Caco-2 (cell line): ENCODE measurements at regions not wholly inside any gene's neighbourhood (a gene's known extent, or its start where the extent isn't known, plus 50 kb on each side); places are given as distances from the start of the nearest gene placed in this dataset.

Experiments used
- BruUV-seq: library from RNA; stranded (reverse); fragments of 400-500 nt; replicated peaks from 2 replicates; lab custom pipeline; 2021; lab: Mats Ljungman, UMichigan
- CTCF ChIA-PET: fragments of 300-600 bp; sonication (Branson Sonifier 250); formaldehyde crosslinking; loops from one replicate; lab custom pipeline; 2022; ENCODE audit warnings: antibody characterized with exemption; lab: Charles Lee
- POLR2A ChIA-PET: fragments of 300-600 bp; sonication (Branson Sonifier 250); formaldehyde crosslinking; loops from one replicate; lab custom pipeline; 2022; ENCODE audit warnings: antibody characterized with exemption; lab: Charles Lee
- DNase-seq, 2 experiments: peaks; one replicate each; pipeline versions ENCODE4 v3.0.0 to v3.0.0-alpha.2; 2020 to 2022
- H3K27me3 ChIP-seq: replicated peaks from 2 replicates; pipeline ENCODE4 v1.6.0; 2011; ENCODE audit warnings: low read length; ENCODE audit not compliant: control insufficient read depth, insufficient read depth
- H3K36me3 ChIP-seq: 2 replicates; pipeline ENCODE4 v1.5.1; 2011; ENCODE audit warnings: low read length; ENCODE audit not compliant: control insufficient read depth, insufficient read depth
- H3K4me1 ChIP-seq: fragments of 250-450 bp; sonication (Bioruptor Pico); 2 replicates; pipeline ENCODE4 v1.5.1; 2020; ENCODE audit warnings: mild to moderate bottlenecking
- H3K4me3 ChIP-seq: 2 replicates; pipeline ENCODE4 v1.5.1; 2011; ENCODE audit warnings: low read depth, mild to moderate bottlenecking, control low read depth, low read length
- H3K9me3 ChIP-seq: fragments of 250-450 bp; sonication (Bioruptor Pico); 2 replicates; pipeline ENCODE4 v1.5.1; 2020; ENCODE audit warnings: mild to moderate bottlenecking, moderate library complexity
- H3K27ac Mint-ChIP-seq: one replicate; pipeline ENCODE4 v1.8.0; 2022; ENCODE audit warnings: mixed read lengths; ENCODE audit not compliant: unreplicated experiment
- H3K27me3 Mint-ChIP-seq: one replicate; pipeline ENCODE4 v1.8.0; 2022; ENCODE audit warnings: mixed read lengths; ENCODE audit not compliant: insufficient read depth, unreplicated experiment
- H3K36me3 Mint-ChIP-seq: one replicate; pipeline ENCODE4 v1.8.0; 2022; ENCODE audit warnings: mild to moderate bottlenecking, mixed read lengths; ENCODE audit not compliant: insufficient read depth, unreplicated experiment
- H3K4me1 Mint-ChIP-seq: one replicate; pipeline ENCODE4 v1.8.0; 2022; ENCODE audit warnings: low read depth, mixed read lengths; ENCODE audit not compliant: unreplicated experiment
- H3K4me3 Mint-ChIP-seq: one replicate; pipeline ENCODE4 v1.8.0; 2022; ENCODE audit warnings: mild to moderate bottlenecking, moderate library complexity, mixed read lengths; ENCODE audit not compliant: unreplicated experiment
- H3K9me3 Mint-ChIP-seq: one replicate; pipeline ENCODE4 v1.8.0; 2022; ENCODE audit warnings: mixed read lengths; ENCODE audit not compliant: unreplicated experiment
- CTCF ChIP-seq, 2 experiments: fragments of 200-600 bp in 1 of 2; IDR thresholded peaks; 1 replicate in 1 of 2; 2 replicates in 1 of 2; pipeline versions ENCODE4 v1.5.1 to v1.8.0; 2011 to 2022; ENCODE audit warnings: antibody characterized with exemption in 1 of 2, control low read depth in 1 of 2, inconsistent platforms in 1 of 2, low read depth in 1 of 2, low read length in 1 of 2, mild to moderate bottlenecking in 1 of 2, moderate library complexity in 1 of 2; ENCODE audit not compliant: insufficient read depth in 1 of 2, severe bottlenecking in 1 of 2, unreplicated experiment in 1 of 2
- intact Hi-C: fragments of 100-400 bp; cut with micrococcal nuclease; formaldehyde crosslinking; loops from one replicate; pipeline ENCODE4 v1.10.0; 2022; ENCODE audit not compliant: unreplicated experiment

DNA sequence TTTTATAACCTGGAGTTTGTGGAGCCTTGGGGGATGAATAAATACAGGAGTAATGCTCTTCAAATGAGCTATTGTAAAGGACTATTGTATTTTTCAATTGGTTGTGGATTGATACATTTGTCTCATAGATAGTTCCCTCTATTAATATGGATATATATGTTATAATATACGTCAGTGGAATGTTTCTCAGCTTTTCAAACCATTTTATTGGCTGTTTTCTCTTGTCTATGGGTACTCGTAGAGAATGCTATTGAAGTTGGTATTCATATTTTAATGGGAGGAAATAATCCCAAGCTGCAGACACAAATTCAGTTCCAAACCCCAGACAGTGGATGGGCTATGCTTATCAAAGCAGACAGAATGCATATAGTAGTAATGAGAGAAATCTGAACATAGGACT, 181.8 kb upstream of the DAB2 start:
- Mint-ChIP-seq H3K9me3 (peaks cover 9% of the 10 kb centered on the region), H3K27me3 (no peaks in the 10 kb centered on the region), H3K27ac (no peak overlapping the region), H3K36me3 (no peaks in the 10 kb centered on the region), H3K4me1 (peaks cover 6% of the 10 kb centered on the region), H3K4me3 (no peak overlapping the region)
- ChIA-PET POLR2A (interaction anchor here (0.7 kb wide), 1 partner anchor 187 kb away, joined by 3 read pairs; no protein-coding TSS in a partner anchor), CTCF (no interaction called here)
- Histone ChIP-seq H3K36me3 (no peaks in the 10 kb centered on the region), H3K4me1 (peaks cover 5% of the 10 kb centered on the region; the same call in 1 of the 2 replicates), H3K9me3 (no peaks in the 10 kb centered on the region), H3K27me3 (no peaks in the 10 kb centered on the region), H3K4me3 (no peak overlapping the region)
- TF ChIP-seq CTCF (IDR thresholded peaks at IDR 0.05; ENCODE audit: insufficient read depth in 1 of 2, low read depth in 1 of 2, low read length in 1 of 2, severe bottlenecking in 1 of 2, unreplicated experiment in 1 of 2): no peak
- BruUV-seq: no TSS peak
- no peak for DNase-seq
- intact Hi-C loops: no loop called here

DNA sequence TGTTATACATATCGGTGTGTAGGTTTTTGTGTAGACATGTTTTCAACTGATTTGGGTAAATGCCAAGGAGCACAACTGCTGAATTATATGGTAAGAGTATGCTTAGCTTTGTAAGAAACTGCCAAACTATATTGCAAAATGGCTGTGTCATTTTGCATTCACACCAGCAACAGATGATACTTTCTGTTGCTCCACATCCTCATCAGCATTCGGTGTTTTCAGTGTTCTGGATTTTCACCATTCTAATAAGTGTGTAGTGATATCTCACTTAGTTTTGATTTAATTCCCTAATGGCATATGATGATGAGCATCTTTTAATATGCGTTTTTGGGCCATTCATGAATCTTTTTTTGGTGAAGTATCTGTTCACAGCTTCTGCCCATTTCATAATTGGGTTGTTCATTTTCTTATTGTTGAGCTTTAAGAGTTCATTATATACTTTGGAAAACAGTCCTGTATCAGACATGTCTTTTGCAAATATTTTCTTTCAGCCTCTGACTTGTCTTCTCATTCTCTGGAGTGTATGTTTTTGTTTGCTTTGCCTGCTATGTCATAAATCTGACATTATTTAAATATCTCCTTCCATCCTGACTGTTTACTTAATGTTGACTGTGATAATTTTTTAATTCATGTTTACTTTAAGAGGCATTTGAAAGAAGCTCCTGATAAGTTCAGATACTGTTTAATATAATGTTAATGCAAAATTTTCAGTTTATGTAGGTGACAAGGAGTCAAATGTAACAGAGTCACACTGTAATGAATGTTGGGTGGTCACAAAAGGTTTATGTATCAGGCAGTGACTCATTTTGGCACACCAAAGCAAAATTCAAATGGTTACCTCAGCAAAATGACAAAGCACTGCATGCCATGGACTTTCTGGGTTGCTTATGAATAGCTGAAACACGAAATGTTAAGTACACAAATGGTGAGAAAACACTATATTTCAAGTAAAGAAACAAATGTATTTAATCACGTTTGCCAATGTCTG, 181.1 kb upstream of the DAB2 start:
- ChIA-PET CTCF (no interaction called here), POLR2A (interaction anchor here (0.7 kb wide), 1 partner anchor 186 kb away, joined by 3 read pairs; no protein-coding TSS in a partner anchor)
- intact Hi-C loops: no loop called here
- H3K36me3 ChIP-seq: no peaks in the 10 kb centered on the region
- peaks cover 5% of the 10 kb centered on the region; the same call in 1 of the 2 replicates for H3K4me1 ChIP-seq
- no peak overlapping the region for H3K27ac Mint-ChIP-seq
- no peak overlapping the region for H3K4me3 Mint-ChIP-seq
- H3K4me3 ChIP-seq: no peak overlapping the region
- no peak for TF ChIP-seq CTCF (IDR thresholded peaks at IDR 0.05; ENCODE audit: insufficient read depth in 1 of 2, low read depth in 1 of 2, low read length in 1 of 2, severe bottlenecking in 1 of 2, unreplicated experiment in 1 of 2)
- no peak for DNase-seq
- H3K4me1 Mint-ChIP-seq: peaks cover 6% of the 10 kb centered on the region
- no TSS peak for BruUV-seq
- no peaks in the 10 kb centered on the region for H3K27me3 Mint-ChIP-seq
- H3K9me3 Mint-ChIP-seq: peaks cover 9% of the 10 kb centered on the region
- no peaks in the 10 kb centered on the region for H3K36me3 Mint-ChIP-seq
- no peaks in the 10 kb centered on the region for H3K9me3 ChIP-seq
- H3K27me3 ChIP-seq: no peaks in the 10 kb centered on the region

DNA sequence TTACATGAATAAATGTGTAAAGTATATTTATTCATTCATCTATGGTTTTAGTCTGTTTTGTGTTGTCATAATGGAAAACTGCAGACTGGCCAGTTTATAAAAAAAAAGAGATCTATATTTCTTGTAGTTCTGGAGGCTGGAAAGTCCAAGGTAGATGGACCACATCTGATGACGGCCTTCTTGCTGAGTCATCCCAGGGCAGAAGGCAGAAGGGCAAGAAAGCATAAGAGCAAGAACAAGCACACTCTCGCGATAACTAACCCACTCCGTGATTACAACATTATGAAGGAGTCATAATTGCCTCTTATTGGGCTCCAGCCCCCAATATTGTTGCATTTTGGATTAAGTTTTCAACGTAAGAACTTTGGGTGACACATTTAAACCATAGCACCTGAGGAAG, 180.4 kb upstream of the DAB2 start:
- Mint-ChIP-seq H3K9me3 (peaks cover 9% of the 10 kb centered on the region), H3K27me3 (no peaks in the 10 kb centered on the region), H3K27ac (no peak overlapping the region), H3K36me3 (no peaks in the 10 kb centered on the region), H3K4me1 (peaks cover 6% of the 10 kb centered on the region), H3K4me3 (no peak overlapping the region)
- no peak for TF ChIP-seq CTCF (IDR thresholded peaks at IDR 0.05; ENCODE audit: insufficient read depth in 1 of 2, low read depth in 1 of 2, low read length in 1 of 2, severe bottlenecking in 1 of 2, unreplicated experiment in 1 of 2)
- no peak for DNase-seq
- H3K4me3 ChIP-seq: no peak overlapping the region
- no peaks in the 10 kb centered on the region for H3K36me3 ChIP-seq
- ChIA-PET POLR2A (no interaction called here), CTCF (no interaction called here)
- peaks cover 6% of the 10 kb centered on the region; the same call in 1 of the 2 replicates for H3K4me1 ChIP-seq
- no peaks in the 10 kb centered on the region for H3K9me3 ChIP-seq
- no TSS peak for BruUV-seq
- intact Hi-C loops: no loop called here
- H3K27me3 ChIP-seq: no peaks in the 10 kb centered on the region
